NCI-H2107 treated with DMSO at 0.1 percent for 48 hours (cell line): ENCODE measurements at regions not wholly inside any gene's neighbourhood (a gene's known extent, or its start where the extent isn't known, plus 50 kb on each side); places are given as distances from the start of the nearest gene placed in this dataset.

ENCODE experiments used
- DNase-seq: peaks from one replicate; lab custom pipeline; 2025; ENCODE audit not compliant: unreplicated experiment; lab: John Stamatoyannopoulos, UW

DNA sequence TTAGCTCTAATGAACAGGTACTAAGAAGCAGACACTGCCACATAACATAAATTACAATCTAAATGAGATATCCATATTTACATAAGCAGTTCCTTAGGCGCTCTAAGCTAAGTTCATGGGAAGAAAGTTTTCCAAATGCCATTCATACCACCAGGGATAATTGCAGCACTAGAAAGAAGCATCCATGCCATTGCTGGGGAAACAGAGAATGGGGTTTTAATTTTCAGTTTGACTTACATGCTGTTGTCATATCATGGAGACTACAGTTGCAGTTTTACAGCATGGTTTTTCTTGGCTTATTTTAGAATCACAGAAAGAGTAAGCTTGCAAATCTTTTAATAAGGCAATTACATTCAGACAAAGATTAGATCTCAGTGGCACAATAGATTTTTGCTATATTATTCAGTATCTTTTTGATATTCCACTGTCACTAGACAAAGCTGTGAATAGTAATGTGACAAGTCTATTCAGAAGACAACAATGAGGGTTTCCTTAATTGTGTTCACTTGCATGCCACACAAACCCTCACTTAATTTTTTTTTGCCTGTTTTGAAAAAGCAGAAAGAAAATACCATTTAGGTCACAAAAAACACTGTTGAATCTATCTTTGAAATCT is 108.4 kb upstream of the ELAVL2 start:
- DNase-seq: no peak

DNA sequence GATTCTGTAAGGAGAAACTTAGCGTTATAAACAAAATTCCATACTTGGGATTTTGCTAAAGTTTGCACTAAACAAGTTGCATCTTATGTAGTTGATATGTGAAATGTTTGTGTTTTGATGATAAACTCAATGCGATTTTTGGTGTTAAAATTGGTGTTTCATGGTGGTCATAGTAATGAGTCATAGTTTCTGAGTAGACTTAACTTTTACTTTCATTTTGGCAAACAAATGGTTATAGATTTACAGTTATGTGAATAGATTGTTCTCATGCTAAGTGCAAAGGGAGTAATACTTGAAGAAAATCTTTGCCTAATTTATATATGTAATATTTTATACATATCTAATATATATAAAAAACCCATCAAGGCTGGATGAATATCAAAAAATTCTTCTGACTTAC is 107.3 kb upstream of the ELAVL2 start:
- no peak for DNase-seq

DNA sequence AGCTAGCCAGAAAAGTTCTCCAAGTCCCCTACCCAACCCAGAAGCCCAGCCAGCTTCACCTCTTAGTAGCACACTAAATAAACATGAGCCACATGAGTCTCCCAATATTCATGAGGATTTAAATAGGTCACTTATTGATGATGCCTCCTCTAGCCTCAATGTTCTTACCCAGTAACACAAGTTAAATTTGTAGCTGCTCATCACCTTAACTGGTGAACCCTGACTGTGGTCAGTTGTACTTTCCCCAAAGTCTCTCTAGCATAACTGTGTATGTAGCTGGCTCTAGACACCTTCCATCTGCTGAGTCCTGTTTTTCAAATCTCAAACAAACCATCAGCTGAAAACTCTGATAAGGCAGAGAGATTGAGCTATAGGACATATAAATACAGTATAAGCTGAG is 100.3 kb upstream of the ELAVL2 start:
- DNase-seq: no peak

DNA sequence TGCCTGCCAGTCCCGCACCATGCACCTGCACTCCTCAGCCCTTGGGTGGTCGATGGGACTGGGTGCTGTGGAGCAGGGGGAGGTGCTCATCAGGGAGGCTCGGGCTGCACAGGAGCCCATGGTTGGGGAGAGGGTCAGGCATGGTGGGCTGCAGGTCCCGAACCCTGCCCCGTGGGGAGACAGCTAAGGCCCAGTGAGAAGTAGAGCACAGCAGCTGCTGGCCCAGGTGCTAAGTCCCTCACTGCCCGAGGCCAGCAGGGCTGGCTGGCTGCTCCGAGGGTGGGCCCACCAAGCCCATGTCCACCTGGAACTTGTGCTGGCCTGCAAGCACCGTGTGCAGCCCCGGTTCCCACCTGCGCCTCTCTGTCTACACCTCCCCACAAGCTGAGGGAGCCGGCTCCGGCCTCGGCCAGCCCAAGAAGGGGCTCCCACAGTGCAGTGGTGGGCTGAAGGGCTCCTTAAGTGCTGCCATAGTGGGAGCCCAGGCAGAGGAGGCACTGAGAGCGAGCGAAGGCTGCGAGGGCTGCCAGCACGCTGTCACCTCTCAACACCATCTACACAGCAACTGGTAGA is 88.5 kb upstream of the ELAVL2 start:
- DNase-seq: no peak

DNA sequence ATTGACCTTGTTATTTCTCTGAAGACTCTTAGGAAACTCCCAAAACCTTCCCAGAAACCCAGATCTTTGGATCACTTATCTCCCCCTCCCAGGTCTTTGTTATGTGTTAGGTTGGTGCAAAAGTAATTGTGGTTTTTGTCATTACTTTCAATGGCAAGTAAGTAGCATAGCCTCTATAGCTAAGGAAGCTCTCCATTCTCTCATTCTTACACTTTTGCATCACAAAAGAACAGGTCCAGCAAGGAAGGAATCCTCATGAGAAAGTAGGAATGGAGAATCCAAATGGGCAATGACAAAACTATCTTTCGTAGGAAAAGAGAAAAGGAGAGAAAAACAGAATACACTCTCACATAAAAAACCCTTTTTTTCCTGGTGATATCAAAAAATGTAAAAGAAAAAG is 81.3 kb upstream of the ELAVL2 start:
- no peak for DNase-seq

DNA sequence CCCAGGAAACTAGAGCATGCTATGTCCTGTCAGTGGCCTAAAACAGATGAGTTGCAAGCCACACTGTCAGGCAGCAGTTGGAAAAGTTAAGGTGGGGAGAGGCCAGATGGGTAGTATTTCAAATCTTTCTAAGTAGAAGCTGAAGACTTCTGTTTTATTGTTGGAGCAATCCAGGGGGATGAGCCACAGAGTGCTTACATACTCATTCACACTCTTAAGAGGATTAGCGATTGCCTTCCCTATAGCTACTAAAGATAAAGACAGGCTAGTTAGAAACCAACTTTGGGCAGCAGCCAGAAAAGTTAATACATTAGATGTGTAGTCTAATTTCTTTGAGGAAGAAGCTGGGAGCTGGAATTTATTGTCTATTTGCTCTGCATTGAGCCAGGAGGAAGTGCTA is 61.7 kb upstream of the ELAVL2 start:
- DNase-seq: no peak
